SKM-1 treated with dmso at 0.1 percent for 144 hours (cell line): ENCODE measurements at regions not wholly inside any gene's neighbourhood (a gene's known extent, or its start where the extent isn't known, plus 50 kb on each side); places are given as distances from the start of the nearest gene placed in this dataset.
"Not testable (repeated sequence)": the region's sequence is repeated elsewhere in the genome, so short reads cannot be mapped to it uniquely, and the experiment has no call there.

Experiments used
- DNase-seq: peaks from one replicate; lab custom pipeline; 2025; ENCODE audit not compliant: unreplicated experiment; lab: John Stamatoyannopoulos, UW

DNA sequence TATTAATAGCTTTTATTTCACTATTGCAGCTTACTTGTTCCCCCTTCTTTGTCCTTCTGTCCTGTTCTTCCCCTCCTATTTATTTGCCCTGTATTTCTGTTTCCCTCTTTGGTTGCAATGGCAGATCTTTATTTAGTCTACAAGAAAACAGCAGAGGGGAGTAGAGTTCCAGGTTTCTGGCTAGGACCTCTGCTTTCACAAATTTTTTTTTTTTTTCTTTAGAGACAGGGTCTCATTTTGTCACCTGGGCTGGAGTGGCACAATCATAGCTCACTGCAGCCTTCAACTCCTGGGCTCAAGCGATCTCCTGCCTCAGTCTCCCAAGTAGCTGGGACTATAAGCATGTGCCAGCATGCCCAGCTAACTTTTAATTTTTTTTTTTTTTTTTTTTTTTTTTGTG is 188.1 kb upstream of the SPRED2 start:
- no peak for DNase-seq

- DNase-seq = no peak
Observed at GRCh38 chr2:65620026-65620425, 187.6 kb upstream of the SPRED2 start.

GRCh38 chr2:65615602-65616001 is 183.2 kb upstream of the SPRED2 start:
- DNase-seq = no peak

DNA sequence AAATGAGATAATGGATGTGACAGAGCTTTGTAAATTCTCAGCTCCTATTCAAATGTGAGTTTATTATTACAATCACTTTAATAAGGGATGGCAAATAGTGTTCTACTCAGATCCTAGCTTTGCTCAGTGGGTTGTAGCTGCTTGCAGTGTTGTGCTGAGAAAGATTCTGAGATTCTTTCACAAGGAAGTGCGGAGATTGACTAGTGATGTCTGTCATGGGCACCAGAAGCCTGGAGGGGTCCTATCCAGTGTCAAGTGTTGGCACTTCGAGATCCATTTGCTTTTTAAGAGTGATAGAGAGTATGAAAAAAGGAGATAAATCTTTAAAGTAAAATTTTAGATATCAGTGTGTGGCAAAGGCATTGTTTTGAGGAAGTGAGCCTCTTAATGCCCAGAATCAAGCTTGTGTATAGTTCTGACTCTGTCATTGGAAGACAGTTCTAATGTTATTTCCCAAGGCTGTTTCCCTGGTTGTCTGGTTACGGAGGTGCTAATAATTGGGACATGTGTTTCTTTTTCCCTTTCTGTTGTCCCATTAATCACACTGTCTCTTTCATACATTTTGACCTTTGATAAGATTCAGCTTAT is 181.7 kb upstream of the SPRED2 start:
- no peak for DNase-seq

DNA sequence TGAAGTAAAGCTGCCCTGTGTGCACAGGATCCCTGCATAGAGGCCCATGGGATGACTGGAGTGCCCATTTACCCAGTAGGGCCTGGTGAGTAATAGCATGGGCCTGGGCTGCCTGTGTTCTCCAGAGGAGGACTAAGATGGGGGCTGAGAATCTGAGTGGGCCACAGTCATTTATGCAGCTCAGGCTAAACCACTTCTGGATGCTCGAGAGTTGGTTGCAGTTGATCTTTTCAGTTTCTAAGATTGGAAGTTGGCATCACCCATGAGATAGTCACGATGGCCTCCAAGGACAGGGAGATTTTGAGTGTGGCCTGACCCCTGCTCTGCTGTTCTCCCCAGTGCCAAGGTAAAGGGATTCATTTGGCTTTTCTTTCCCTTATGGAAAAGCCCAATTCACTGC is 179.1 kb upstream of the SPRED2 start:
- no peak for DNase-seq

- DNase-seq = no peak
Observed at GRCh38 chr2:65608916-65609315, 176.5 kb upstream of the SPRED2 start.

DNA sequence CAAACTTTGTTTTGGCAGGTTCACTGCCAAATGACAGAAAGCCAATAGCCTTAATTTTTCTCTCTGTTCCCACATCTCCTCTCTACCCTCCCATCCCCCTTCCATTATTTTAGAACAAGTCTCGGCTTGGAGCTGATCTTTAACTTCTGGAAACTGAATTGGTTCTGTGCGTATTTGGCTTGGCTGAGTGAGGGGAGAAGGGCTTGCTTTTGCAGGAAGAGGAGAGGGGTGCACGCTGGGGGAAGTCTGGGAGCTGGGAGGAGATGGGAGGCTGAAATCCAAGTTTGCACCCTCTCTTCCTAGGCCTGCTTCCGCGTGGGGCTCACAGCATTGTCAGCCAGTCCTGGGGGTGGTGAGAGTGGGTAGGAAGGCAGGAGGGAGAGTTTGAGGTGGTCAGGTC is 176.1 kb upstream of the SPRED2 start:
- DNase-seq = no peak

DNA sequence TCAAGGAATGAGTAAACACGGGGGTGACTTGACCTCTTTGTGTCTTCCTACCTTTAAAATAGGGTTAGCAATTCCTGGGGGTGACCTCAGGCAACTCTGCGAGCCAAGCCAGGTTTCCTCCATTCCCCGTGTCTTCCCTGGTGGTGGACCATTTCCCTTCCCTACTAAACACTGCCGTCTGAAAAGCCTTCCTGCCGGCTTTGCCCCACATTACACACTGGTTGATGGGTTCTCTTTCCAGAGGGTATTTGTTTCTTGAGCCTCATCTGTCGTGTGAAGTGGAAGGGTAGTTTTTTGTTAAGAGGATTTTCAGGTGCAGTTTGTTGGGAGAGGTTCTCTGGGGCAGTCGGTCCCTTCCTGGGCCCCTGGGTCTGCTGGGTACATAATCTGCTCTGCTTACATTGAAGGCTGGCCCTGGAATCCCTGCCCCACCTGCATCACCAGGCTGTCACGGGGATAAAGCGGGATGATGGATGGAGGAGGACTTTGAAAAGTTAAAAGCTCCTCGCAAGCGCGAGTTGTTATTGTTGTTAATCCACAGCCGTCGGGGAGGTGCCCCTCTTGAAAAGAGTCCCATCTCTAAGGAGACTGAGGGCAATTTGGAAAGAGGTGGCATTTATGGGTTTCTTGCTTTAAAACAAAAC is 175.4 kb upstream of the SPRED2 start:
- DNase-seq = no peak

- no peak for DNase-seq
Observed at GRCh38 chr2:65605743-65606058, 173.3 kb upstream of the SPRED2 start.

GRCh38 chr2:65605058-65605742 is 172.8 kb upstream of the SPRED2 start:
- no peak for DNase-seq

DNA sequence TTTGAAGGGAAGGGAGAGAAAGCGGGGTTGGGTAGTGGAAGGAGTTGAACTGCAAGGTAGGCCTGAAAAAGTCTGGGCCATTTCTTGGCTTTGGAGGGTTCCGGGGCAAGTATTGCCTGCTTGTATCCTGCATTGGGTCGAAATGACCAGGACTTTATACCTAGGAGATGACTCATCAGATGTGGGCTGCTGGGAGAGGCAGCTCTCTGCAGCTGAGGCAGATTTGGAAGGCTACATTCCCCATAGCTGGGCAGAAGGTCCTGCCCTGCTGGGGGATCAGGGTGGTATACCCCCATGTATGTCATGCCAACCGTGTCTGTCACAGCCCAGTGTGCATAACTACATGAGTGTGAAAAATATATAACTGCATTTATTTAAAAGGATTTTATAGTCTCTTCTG is 171.8 kb upstream of the SPRED2 start:
- DNase-seq = no peak

GRCh38 chr2:65602603-65603235 is 170.3 kb upstream of the SPRED2 start:
- DNase-seq = no peak

- DNase-seq = not testable (repeated sequence)
Observed at GRCh38 chr2:65600871-65601270, 168.5 kb upstream of the SPRED2 start.

- not testable (repeated sequence) for DNase-seq
Observed at GRCh38 chr2:65600351-65600750, 168.0 kb upstream of the SPRED2 start.

DNA sequence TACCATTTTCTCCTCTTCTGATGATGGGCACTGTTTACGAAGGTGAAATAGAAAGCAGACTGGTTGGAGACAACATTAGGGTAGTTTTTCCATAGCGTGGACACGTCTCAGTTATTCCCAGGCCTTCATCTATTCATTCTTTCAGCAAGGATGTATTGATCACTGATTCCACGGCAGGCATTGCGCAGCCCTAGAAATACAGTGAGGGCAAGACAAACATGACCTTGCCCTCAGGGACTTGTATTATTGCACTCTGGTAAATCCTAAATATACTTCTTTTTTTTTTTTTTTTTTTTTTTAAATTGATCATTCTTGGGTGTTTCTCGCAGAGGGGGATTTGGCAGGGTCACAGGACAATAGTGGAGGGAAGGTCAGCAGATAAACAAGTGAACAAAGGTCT is 167.3 kb upstream of the SPRED2 start:
- no peak for DNase-seq

- no peak for DNase-seq
Observed at GRCh38 chr2:65598996-65599395, 166.6 kb upstream of the SPRED2 start.

GRCh38 chr2:65598264-65598663 is 165.9 kb upstream of the SPRED2 start:
- no peak for DNase-seq

- no peak for DNase-seq
Observed at GRCh38 chr2:65595630-65596029, 163.2 kb upstream of the SPRED2 start.

GRCh38 chr2:65594150-65594549 is 161.8 kb upstream of the SPRED2 start:
- DNase-seq = no peak

DNA sequence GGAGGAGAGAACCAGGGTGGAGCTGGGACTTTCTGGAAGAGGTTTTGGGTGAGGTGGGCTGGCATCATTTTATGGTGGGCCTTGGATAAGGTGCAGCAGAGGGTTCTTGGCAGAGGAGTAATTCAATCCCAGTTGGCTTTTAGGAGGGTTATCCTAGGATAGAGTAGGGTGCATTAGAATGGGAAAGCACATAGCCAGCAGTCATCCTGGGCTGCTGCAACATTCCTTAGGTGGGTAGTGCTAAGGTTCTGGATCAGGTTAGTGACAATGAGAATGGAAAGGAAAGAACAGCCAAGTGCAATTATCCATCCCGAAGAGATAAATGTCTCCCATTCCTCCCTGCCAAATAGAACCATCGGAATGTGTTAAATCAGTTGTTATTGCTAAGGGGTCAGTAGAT is 157.3 kb upstream of the SPRED2 start:
- no peak for DNase-seq

DNA sequence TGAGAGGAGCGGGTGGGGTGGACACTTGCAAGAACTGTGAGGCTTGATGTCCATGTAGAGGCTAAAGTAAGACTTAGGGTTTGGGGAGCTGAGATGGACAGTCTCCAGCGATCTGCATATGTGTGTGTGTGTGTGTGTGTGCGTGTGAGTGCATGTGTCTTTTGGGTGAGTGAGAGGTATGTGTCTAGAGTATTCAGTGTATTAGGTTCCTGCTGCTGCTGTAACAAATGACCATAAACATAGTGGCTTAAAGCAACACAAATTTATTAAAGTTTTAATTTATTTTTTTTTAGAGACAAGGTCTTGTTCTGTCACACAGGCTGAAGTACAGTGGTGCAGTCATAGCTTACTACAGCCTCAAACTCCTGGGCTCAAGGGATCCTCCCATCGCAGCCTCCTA is 155.4 kb upstream of the SPRED2 start:
- DNase-seq = no peak

GRCh38 chr2:65586516-65586915 is 154.1 kb upstream of the SPRED2 start:
- DNase-seq = no peak
